Body of pancreas (tissue), 4 donors: ENCODE measurements at regions not wholly inside any gene's neighbourhood (a gene's known extent, or its start where the extent isn't known, plus 50 kb on each side); places are given as distances from the start of the nearest gene placed in this dataset.
"Not testable (repeated sequence)": the region's sequence is repeated elsewhere in the genome, so short reads cannot be mapped to it uniquely, and the experiment has no call there.

ENCODE experiments used
- ATAC-seq: fragments of 150-250 bp; one replicate; pipeline ENCODE4 v1.9.1; 2016
- DNase-seq, 4 donors: peaks; one replicate each; pipeline ENCODE4 v3.0.0-alpha.2; 2019
- H3K27ac ChIP-seq, 4 donors: fragments of 200-600 bp; sonication (generic); 1 replicate in 3 of 4; 2 replicates in 1 of 4; pipeline versions ENCODE4 v1.5.1 to v1.6.1; 2016 to 2019; ENCODE audit warnings: mild to moderate bottlenecking in 1 of 4, mixed read lengths in 1 of 4, moderate library complexity in 1 of 4
- H3K27me3 ChIP-seq, 2 donors: fragments of 200-600 bp; sonication (generic); one replicate each; pipeline ENCODE4 v1.6.0; 2016; ENCODE audit warnings: mild to moderate bottlenecking in 1 of 2
- H3K36me3 ChIP-seq, 2 donors: fragments of 200-600 bp; sonication (generic); replicated peaks in 1 of 2; 2 replicates each; pipeline ENCODE4 v1.5.1; 2016; ENCODE audit warnings: low read depth in 2 of 2; ENCODE audit not compliant: insufficient read depth in 1 of 2
- H3K4me1 ChIP-seq: fragments of 200-600 bp; sonication (generic); one replicate; pipeline ENCODE4 v1.6.0; 2016
- H3K4me3 ChIP-seq, 2 donors: fragments of 200-600 bp; sonication (generic); 1 replicate in 1 of 2; 2 replicates in 1 of 2; pipeline ENCODE4 v1.5.1; 2016 to 2019
- H3K9me3 ChIP-seq, 3 donors: fragments of 200-600 bp; sonication (generic); 1 replicate in 2 of 3; 2 replicates in 1 of 3; pipeline ENCODE4 v1.5.1; 2016
- POLR2A ChIP-seq, 3 donors: fragments of 450-650 bp; IDR thresholded peaks; one replicate each; pipeline ENCODE4 v1.6.1; 2016; ENCODE audit warnings: antibody characterized with exemption in 3 of 3, mild to moderate bottlenecking in 2 of 3
- WGBS, 2 donors: methylation state at CpG; one replicate each; pipeline ENCODE4 v1.1.5; 2017; 5-methylcytosine and 5-hydroxymethylcytosine counted together
- intact Hi-C: fragments of 100-400 bp; cut with DNase I; formaldehyde crosslinking; loops from one replicate; pipeline ENCODE4 v1.15.1; 2023
- TF ChIP-seq, protein P1 (sequence below), 7 experiments: fragments of 450-650 bp in 4 of 7; fragments of 200-600 bp in 3 of 7; sonication (generic) in 3 of 7; IDR thresholded peaks; one replicate each; pipeline ENCODE4 v1.5.1; 2016 to 2019; ENCODE audit warnings: antibody characterized with exemption in 7 of 7

DNA sequence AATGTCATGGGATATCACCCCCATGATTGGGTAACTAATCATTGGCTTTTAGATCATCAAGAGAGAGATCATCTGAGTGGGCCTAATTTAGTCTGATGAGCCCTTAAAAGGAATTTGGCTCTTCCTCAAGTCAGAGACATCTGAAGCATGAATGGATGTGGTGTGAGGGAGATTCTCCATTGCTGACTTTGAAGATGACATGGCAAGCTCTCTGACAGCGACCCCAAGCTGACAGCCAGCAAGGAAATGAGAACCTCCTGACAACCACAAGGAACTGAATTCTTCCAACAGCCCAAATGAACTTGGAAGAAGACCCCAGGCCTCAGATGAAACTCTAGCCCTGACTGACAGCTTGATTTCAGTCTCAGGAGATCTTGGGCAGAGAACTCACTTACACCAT is 108.4 kb upstream of the SPATA12 start:
- no peaks in the 10 kb centered on the region for H3K36me3 ChIP-seq
- intact Hi-C loops, result no loop called here
- DNase-seq (no peak), ATAC-seq (no peak)
- WGBS, 2 donors, result 50 to 65% methylated on average over 1 of the region's 1 CpG
- H3K4me3 ChIP-seq, result no peak overlapping the region
- no peaks in the 10 kb centered on the region for H3K4me1 ChIP-seq
- H3K27me3 ChIP-seq, result no peaks in the 10 kb centered on the region
- no peaks in the 10 kb centered on the region for H3K9me3 ChIP-seq
- no peak for TF ChIP-seq POLR2A (IDR thresholded peaks at IDR 0.05)
- H3K27ac ChIP-seq, result no peak overlapping the region

GRCh38 chr3:56951366-56951765 is 109.1 kb upstream of the SPATA12 start:
- DNase-seq, result no peak
- Histone ChIP-seq H3K4me3 (no peak overlapping the region), H3K4me1 (no peaks in the 10 kb centered on the region), H3K27me3 (no peaks in the 10 kb centered on the region), H3K27ac (no peak overlapping the region), H3K9me3 (no peaks in the 10 kb centered on the region), H3K36me3 (no peaks in the 10 kb centered on the region)
- TF ChIP-seq, protein P1, sequence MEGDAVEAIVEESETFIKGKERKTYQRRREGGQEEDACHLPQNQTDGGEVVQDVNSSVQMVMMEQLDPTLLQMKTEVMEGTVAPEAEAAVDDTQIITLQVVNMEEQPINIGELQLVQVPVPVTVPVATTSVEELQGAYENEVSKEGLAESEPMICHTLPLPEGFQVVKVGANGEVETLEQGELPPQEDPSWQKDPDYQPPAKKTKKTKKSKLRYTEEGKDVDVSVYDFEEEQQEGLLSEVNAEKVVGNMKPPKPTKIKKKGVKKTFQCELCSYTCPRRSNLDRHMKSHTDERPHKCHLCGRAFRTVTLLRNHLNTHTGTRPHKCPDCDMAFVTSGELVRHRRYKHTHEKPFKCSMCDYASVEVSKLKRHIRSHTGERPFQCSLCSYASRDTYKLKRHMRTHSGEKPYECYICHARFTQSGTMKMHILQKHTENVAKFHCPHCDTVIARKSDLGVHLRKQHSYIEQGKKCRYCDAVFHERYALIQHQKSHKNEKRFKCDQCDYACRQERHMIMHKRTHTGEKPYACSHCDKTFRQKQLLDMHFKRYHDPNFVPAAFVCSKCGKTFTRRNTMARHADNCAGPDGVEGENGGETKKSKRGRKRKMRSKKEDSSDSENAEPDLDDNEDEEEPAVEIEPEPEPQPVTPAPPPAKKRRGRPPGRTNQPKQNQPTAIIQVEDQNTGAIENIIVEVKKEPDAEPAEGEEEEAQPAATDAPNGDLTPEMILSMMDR (IDR thresholded peaks at IDR 0.05), result no peak
- TF ChIP-seq POLR2A (IDR thresholded peaks at IDR 0.05), result no peak
- WGBS, 2 donors, result 24 to 53% methylated on average over 1 of the region's 1 CpG
- ATAC-seq, result no peak
- intact Hi-C loops, result no loop called here

GRCh38 chr3:56945378-56945777 is 115.1 kb upstream of the SPATA12 start:
- H3K27ac ChIP-seq, H3K4me3 ChIP-seq, ATAC-seq, H3K4me1 ChIP-seq, intact Hi-C loops, DNase-seq, H3K9me3 ChIP-seq, H3K27me3 ChIP-seq, H3K36me3 ChIP-seq: not testable (repeated sequence)
- 75 to 100% methylated on average over 2 to 5 of the region's 5 CpGs for WGBS, 2 donors

GRCh38 chr3:56942523-56942922 is 117.9 kb upstream of the SPATA12 start:
- Histone ChIP-seq H3K27ac (no peak overlapping the region), H3K27me3 (no peaks in the 10 kb centered on the region), H3K36me3 (no peaks in the 10 kb centered on the region), H3K4me1 (no peaks in the 10 kb centered on the region), H3K4me3 (no peak overlapping the region), H3K9me3 (peaks cover 0 to 6% (median 0%) of the 10 kb centered on the region in 3 donors)
- DNase-seq, result no peak
- no peak for ATAC-seq
- intact Hi-C loops, result no loop called here
- 41 to 51% methylated on average over 2 of the region's 2 CpGs for whole genome bisulfite sequencing, 2 donors
- TF ChIP-seq, protein P1 (IDR thresholded peaks at IDR 0.05), result no peak
- no peak for TF ChIP-seq POLR2A (IDR thresholded peaks at IDR 0.05)

DNA sequence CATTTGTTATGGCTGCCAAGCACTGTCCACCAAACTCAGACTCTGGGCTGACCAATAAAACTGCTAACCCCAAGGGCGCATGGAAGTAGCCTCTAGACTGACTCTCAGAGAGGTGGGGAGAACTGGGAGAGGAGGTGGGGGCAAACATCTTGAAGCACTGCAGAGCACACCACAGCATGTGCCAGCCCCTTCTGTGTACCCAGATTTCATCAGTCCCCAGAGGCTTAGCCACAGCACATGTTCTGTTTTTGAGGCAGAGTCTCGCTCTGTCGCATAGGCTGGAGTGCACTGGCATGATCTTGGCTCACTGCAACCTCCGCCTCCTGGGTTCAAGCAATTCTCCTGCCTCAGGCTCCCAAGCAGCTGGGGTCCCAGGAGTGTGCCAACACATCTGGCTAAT is 119.5 kb upstream of the SPATA12 start:
- Histone ChIP-seq H3K36me3 (no peaks in the 10 kb centered on the region), H3K9me3 (peaks cover 0 to 6% (median 0%) of the 10 kb centered on the region in 3 donors), H3K27ac (no peak overlapping the region), H3K27me3 (no peaks in the 10 kb centered on the region), H3K4me1 (no peaks in the 10 kb centered on the region), H3K4me3 (no peak overlapping the region)
- TF ChIP-seq, protein P1 (IDR thresholded peaks at IDR 0.05), result no peak
- no peak for TF ChIP-seq POLR2A (IDR thresholded peaks at IDR 0.05)
- 86 to 96% methylated on average over 4 of the region's 4 CpGs for WGBS, 2 donors
- no peak for ATAC-seq
- intact Hi-C loops, result no loop called here
- no peak for DNase-seq

GRCh38 chr3:56940321-56940720 is 120.1 kb upstream of the SPATA12 start:
- H3K9me3 ChIP-seq, result peaks cover 0 to 2% (median 0%) of the 10 kb centered on the region in 3 donors
- ATAC-seq (no peak), DNase-seq (no peak)
- no peak for TF ChIP-seq POLR2A (IDR thresholded peaks at IDR 0.05)
- TF ChIP-seq, protein P1 (IDR thresholded peaks at IDR 0.05), result no peak
- no peak overlapping the region for H3K4me3 ChIP-seq
- no peaks in the 10 kb centered on the region for H3K4me1 ChIP-seq
- H3K36me3 ChIP-seq, result no peaks in the 10 kb centered on the region
- 77 to 88% methylated on average over 4 of the region's 4 CpGs for WGBS, 2 donors
- intact Hi-C loops, result no loop called here
- no peak overlapping the region for H3K27ac ChIP-seq
- H3K27me3 ChIP-seq, result no peaks in the 10 kb centered on the region
